HepG2 (cell line): ENCODE measurements at regions not wholly inside any gene's neighbourhood (a gene's known extent, or its start where the extent isn't known, plus 50 kb on each side); places are given as distances from the start of the nearest gene placed in this dataset.

ENCODE experiments used
- CENPX ChIP-seq: sonication (generic); formaldehyde crosslinking; IDR thresholded peaks from 2 replicates; pipeline ENCODE4 v1.9.0; 2021; ENCODE audit warnings: mild to moderate bottlenecking, missing genetic modification reagents, moderate library complexity
- FOXM1 ChIP-seq: sonication (generic); formaldehyde crosslinking; IDR thresholded peaks from 2 replicates; pipeline ENCODE4 v1.5.0; 2020; ENCODE audit warnings: missing genetic modification reagents
- SMC3 ChIP-seq: IDR thresholded peaks from 2 replicates; pipeline ENCODE4 v1.6.1; 2011; ENCODE audit warnings: low read length, improper control_type of control experiment
- SP140L ChIP-seq: sonication (generic); formaldehyde crosslinking; IDR thresholded peaks from 2 replicates; pipeline ENCODE4 v1.4.0; 2020; ENCODE audit warnings: missing genetic modification reagents, borderline replicate concordance
- ZNF343 ChIP-seq: sonication (generic); formaldehyde crosslinking; IDR thresholded peaks from 2 replicates; pipeline ENCODE4 v1.4.0; 2020; ENCODE audit warnings: mild to moderate bottlenecking, missing genetic modification reagents
- TF ChIP-seq, protein P1 (sequence below), 2 experiments: IDR thresholded peaks; 2 replicates each; pipeline ENCODE4 v1.6.1; 2011 to 2012; ENCODE audit warnings: low read length in 2 of 2, borderline replicate concordance in 1 of 2, low read depth in 1 of 2, mild to moderate bottlenecking in 1 of 2, moderate library complexity in 1 of 2

GRCh38 chr2:88835726-88836125, 144.3 kb downstream of the RPIA start:
- TF ChIP-seq CENPX (CRISPR knock-in tag) (no peak), FOXM1 (CRISPR knock-in tag) (no peak), ZNF343 (CRISPR knock-in tag) (no peak), SP140L (no peak), SMC3 (no peak)
- TF ChIP-seq, protein P1, sequence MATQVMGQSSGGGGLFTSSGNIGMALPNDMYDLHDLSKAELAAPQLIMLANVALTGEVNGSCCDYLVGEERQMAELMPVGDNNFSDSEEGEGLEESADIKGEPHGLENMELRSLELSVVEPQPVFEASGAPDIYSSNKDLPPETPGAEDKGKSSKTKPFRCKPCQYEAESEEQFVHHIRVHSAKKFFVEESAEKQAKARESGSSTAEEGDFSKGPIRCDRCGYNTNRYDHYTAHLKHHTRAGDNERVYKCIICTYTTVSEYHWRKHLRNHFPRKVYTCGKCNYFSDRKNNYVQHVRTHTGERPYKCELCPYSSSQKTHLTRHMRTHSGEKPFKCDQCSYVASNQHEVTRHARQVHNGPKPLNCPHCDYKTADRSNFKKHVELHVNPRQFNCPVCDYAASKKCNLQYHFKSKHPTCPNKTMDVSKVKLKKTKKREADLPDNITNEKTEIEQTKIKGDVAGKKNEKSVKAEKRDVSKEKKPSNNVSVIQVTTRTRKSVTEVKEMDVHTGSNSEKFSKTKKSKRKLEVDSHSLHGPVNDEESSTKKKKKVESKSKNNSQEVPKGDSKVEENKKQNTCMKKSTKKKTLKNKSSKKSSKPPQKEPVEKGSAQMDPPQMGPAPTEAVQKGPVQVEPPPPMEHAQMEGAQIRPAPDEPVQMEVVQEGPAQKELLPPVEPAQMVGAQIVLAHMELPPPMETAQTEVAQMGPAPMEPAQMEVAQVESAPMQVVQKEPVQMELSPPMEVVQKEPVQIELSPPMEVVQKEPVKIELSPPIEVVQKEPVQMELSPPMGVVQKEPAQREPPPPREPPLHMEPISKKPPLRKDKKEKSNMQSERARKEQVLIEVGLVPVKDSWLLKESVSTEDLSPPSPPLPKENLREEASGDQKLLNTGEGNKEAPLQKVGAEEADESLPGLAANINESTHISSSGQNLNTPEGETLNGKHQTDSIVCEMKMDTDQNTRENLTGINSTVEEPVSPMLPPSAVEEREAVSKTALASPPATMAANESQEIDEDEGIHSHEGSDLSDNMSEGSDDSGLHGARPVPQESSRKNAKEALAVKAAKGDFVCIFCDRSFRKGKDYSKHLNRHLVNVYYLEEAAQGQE (IDR thresholded peaks at IDR 0.05; ENCODE audit: borderline replicate concordance in 1 of 2, low read depth in 1 of 2, low read length in 2 of 2) = no peak
